DMS53 (cell line): ENCODE measurements at regions not wholly inside any gene's neighbourhood (a gene's known extent, or its start where the extent isn't known, plus 50 kb on each side); places are given as distances from the start of the nearest gene placed in this dataset.

Experiments used
- DNase-seq: peaks from one replicate; lab custom pipeline; 2025; lab: John Stamatoyannopoulos, UW

GRCh38 chr18:47758000-47758399 lies 172.5 kb downstream of the SMAD2 start:
- peak; percentile 46 for DNase-seq

DNA sequence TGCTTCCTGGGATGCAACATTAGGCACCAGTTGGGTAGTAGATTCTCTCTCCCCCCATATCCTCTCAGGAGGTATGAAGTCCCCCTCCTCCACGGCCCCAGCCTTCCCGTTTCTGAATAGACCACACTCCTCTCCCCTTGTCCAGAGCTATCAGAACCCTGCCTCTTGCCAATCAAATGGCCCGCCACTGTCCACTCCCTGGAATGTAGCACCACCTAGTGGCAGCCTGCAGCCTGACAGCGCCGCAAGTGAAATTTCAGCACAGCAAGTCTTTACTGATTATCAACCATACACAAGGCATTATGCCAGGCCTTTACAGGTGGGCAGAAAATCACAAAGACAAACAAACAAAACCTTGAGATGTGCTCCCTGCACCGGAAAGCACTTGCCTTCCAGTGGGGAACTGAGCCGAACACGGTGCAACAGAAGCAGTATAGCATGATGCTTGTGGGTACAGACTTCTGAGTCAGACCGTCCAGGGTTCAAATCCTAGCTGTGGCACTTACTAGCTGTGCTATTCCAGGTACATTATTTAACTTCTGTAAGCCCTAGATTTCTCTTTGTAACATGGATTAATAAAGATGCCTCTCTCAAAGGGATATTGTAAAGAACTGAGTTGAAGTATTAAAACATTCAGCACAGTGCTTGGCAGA lies 174.0 kb downstream of the SMAD2 start:
- peak; percentile 88 for DNase-seq

GRCh38 chr18:47755102-47755456 lies 175.4 kb downstream of the SMAD2 start:
- no peak for DNase-seq

DNA sequence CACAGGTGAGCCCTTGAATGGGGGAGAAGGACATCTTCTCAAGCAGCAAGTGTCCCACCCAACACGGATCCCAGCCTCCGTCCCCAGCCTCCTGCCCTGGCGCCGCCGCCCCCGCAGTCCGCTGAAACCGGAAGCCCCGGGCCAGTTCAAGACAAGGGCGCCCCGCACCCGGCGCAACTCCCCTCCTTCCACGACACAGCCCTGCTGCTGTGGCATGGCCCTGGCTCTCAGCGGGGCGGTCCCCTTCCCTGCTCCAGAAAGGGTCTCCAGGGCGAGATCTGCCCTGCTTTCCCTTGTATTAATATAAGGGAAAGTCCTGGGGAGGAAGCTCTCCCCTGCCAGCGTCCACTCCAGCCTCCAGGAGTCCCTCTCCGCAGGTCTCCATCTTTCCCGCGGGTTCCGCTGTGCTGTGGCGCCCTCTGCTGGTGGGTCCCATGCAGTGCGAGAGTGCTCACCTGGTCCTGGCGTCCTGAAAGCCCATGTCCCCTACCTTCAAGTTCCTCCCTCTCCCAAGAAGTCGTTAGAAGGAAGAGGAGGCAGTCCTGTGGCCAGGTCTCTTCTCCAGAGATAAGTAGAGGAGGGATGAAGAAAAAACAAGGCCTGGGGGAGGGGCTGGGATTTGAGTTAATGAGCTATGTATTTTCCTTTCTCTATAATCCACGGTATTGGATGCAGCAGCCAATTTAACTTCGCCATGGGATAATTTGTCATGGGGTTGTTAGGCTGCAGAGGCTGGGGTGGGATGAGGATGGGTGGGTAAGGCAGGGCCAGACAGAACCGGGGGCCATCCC lies 176.0 kb downstream of the SMAD2 start:
- peak; percentile 79 for DNase-seq

DNA sequence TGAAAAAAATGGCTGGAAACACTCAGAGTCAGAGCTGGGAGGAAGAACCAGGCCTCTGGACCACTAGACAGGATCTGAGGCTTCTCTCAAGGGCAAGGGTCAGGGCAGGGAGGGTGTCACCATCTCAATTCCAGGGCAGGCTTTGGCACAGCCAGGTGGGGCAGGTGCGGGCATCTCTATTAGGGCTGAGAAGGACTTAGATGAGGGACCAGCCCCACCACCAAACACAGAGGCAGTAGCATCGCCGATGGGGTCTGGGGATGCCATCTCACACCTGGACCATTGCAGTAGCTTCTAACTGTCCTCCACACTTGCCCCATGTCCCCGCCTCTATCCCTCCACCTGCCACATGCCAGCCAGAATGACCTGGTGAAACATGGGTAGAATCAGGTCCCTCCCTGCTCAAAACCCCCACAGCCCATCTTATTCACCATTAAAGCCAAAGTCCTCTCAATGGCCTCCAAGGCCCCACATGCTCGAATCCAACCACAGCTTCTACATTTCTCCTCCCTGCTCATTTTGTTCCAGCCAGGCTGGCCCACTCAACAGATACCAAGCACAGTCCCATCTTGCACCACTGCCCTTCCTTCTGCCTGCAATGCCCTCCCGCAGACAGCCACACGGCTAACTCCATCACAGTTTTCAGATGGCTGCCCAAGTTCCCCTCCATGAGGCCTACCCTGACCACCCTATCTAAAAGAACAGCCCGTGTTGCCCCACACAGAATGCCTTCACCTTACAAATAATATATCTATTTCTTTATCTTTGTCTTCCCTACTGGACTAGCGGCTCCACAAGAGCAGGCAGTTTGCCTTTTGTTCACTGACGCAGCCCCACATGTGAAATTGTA lies 177.4 kb downstream of the SMAD2 start:
- DNase-seq: no peak

DNA sequence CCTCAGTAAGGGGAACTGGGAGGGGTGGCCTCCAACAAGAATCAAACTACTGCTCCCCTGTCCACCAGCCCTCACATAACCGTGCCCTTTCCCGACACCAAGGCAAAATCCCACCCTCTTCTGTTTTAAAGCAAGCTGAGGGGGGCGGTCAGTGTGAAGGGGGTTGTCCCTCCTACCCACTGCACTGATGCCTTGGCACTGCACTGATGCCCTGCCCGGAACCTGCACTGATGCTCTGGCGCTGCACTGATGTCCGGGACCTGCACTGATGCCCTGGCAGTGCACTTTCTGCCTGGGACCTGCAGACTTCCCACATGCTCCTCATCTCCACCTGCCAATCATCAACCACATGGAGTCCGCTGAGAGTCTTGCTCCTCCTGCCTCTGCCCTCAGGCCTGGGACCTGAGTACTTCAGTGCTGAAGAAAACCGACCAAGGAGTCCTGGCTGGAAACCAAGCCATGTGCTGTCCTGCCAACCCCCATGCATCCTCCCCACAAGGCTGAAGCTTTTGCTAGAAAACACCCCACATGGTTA lies 179.5 kb downstream of the SMAD2 start:
- DNase-seq: peak; percentile 25

GRCh38 chr18:47749600-47749973 lies 180.9 kb downstream of the SMAD2 start:
- no peak for DNase-seq

DNA sequence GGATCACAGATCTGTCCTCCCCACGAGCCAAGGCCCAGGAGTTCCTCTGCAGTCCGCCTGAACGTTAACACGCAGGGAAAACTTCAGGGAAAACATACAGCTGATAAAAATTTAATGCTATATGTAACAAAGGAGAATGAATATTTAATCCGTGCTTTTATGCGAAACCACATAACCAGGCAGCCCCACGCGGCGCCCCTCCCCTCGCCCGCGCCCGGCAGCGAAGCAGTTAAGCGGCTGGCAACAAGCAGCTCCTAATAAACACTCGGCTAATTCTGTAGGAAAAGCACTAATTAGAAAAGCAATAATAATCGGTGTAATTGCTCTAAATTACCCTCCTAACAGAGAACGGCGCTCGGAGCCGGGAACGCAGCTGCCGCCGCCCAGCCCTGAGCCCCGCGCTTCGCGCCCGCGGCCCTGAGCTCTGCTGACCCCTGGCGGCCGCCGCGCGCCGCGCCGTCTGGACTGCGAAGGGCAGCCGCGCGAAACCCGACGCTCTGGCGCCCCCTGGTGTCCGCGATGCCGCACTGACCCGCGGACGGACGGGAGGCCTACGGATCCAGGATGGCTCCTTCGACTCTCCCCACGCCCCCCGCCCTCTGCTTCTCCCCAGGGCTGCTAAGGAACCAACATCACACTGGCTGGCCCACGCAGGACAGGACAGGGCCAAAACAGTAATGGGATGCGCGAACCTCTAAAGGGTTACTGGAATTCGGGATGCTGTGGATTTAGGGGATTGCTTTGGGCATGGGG lies 181.4 kb downstream of the SMAD2 start:
- DNase-seq: peak; percentile 77

DNA sequence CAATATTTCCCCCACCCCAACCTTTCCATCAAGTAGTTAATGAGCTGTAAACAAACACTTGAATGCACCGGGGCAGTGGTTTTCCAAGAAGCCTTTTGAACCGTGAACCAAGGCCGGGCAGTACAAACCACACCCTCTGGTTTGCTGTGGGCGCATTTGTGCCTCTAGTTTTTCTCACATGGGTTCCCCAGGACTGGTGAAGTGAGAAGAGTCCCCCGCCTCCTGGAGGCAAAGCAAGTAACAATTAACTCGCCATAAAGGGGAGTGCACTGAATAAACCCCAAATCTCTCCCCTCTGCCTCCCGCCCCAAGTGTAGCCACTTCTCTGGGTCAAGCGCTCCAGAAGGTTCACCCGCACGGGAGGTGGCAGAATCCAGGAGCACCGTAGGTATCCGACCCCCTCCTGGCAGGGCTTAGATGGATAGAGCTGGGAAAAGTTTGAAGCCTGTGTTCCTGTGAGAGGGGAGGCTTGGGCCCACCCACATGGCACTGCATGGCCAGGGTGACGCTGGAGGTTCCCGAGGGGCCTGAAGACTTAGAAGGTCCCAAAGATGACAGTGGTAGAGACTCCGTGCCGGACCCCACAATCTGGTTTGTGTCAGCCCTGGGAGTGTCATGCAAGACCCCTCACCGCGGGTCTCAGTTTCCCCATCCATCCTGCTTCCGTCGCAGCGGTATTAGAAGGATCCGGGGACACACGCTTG lies 182.2 kb downstream of the SMAD2 start:
- no peak for DNase-seq

DNA sequence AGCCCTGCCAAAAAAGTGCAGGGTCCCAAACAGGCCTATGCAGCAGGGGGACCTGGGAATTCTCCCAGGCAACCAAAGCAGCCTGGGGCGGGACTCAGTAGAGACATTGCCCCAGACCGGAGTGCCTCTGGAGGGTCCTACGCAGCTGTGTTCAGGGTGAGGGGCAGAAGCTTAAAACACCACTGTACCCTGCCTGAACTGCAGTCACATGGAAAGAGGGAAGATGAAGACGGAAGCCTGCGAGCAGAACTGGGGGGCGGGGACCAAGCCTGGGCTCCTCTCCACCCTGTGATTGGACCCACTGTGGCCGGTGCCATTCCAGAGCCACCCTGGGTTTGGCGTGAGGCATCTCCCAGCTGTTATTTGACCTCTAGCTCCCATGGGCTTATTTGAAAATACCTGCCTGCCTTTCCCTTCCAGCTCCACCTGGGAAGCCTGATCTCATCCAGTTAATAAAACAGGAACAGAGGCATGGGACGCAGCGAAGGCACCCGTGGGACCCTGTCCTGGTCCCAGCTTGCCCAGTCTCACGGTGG lies 183.1 kb downstream of the SMAD2 start:
- no peak for DNase-seq

GRCh38 chr18:47746615-47747014 lies 183.8 kb downstream of the SMAD2 start:
- DNase-seq: no peak

DNA sequence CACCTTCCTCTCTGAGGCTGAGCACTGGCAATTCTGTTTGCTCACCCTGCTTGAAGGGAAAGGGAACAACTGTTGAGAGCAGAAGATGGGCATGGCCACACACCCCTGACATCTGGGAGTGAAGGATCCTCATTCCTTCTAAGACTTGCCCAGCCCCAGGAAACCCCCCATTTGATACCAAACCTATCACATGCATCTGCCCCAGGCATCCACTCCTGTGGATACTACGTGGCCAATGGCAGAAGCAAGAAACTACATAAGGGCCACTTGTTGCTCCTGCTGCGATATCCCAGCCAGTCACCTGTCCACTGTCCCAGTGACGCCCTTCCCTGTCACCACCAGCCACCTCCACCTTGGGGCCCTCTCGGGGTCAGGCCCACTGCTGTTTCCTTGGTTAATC lies 185.2 kb downstream of the SMAD2 start:
- no peak for DNase-seq

DNA sequence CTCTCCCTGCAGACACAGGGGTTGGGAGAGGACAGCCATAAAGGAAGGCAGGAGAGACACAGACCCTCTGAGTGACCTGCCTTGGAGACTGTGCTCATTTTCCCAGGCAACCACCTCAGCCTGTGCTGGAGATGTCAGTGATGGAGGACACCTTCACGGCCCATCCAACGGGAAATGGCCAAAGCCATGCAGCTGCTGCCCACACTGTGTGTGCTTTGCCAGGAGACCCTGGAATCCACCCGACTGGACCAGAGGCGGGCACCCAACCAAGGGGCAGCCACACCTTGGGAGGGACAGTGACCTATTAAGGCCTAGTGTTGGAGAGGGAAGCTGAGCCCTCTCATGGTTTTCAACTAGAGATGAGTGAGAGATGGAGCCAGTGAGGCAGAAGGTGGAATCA lies 192.5 kb downstream of the SMAD2 start:
- DNase-seq: no peak

- DNase-seq: no peak
Observed at GRCh38 chr18:47737198-47737830, 193.1 kb downstream of the SMAD2 start.

- DNase-seq: no peak
Observed at GRCh38 chr18:47736376-47737140, 193.9 kb downstream of the SMAD2 start.

DNA sequence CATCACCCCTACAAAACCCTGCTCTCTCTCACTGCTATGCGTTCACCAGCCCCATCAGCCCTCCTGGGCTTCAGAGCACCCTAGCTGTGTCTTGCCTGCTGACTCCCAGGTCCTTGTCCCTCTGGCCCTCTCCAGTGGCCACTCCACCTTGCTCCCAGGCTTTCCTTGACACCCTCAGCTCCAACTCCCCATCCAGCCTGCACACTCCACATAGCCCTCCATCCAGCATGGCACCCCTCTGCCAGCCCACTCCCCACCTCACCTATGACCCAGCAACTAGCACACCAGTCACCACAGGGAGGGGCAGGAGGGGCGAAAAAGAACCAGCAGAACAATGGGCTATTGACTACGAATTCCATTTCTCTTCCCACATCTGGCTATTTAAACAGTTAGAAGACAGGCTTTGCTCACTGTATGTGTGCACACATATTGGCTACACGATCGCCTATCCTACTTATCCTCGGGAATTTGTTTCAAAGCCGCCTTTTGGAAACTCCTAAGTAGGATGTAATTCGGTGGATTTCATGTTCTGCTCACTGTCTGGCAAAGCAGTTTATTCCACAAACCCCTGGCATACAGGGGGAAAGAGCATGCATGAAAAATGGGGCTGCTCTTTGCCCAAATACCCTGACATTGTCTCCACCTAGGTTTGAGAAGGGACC lies 195.3 kb downstream of the SMAD2 start:
- DNase-seq: no peak

GRCh38 chr18:47731276-47731675 lies 199.2 kb downstream of the SMAD2 start:
- no peak for DNase-seq

- no peak for DNase-seq
Observed at GRCh38 chr18:47730795-47731194, 199.7 kb downstream of the SMAD2 start.

DNA sequence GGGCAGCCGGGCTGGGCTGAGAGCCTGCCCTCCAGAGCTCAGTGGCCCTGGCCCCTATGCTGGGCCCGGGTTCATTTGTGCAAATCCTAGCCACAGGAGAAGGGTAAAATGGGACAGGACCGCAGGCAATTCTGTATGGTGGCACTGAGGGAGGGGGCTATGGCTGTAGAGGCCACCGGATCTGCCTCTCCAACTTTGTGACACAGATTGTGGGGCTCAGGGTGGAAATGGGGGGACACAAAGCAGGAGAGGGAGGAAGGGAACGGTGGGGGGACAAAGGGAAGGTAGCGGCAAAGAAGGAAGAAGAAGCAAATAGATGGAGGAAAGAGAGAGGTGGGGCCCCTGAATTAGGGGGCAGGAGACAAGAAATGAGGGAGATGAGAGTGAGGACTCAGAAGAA lies 201.1 kb downstream of the SMAD2 start:
- DNase-seq: no peak
